ENCODE measurements at regions not wholly inside any gene's neighbourhood (a gene's known extent, or its start where the extent isn't known, plus 50 kb on each side); places are given as distances from the start of the nearest gene placed in this dataset.

- no peak overlapping the region for H2AFZ ChIP-seq (ENCODE audit: low read depth, low read length)
- H3K36me3 ChIP-seq (ENCODE audit: control insufficient read depth in 2 of 2, extremely low read depth in 1 of 2, insufficient read depth in 2 of 2, low read length in 2 of 2), result no peaks in the 10 kb centered on the region
- no peaks in the 10 kb centered on the region for H3K4me1 ChIP-seq (ENCODE audit: control insufficient read depth, extremely low read depth, insufficient read depth, low read length)
- FAIRE-seq (no peak), DNase-seq (ENCODE audit: low read depth, low spot score) (no peak)
- TF ChIP-seq MAX (IDR thresholded peaks at IDR 0.05; ENCODE audit: insufficient read depth, insufficient read length) (no peak), FOS (IDR thresholded peaks at IDR 0.05; ENCODE audit: borderline replicate concordance, insufficient read depth, low read length) (no peak), EZH2 (IDR thresholded peaks at IDR 0.05; ENCODE audit: borderline replicate concordance, low read depth, low read length, severe bottlenecking) (no peak), GATA2 (IDR thresholded peaks at IDR 0.05; ENCODE audit: insufficient read depth, insufficient read length, low read depth, low read length) (no peak), JUN (IDR thresholded peaks at IDR 0.05; ENCODE audit: borderline replicate concordance, insufficient read depth, insufficient read length, low read depth) (no peak), POLR2AphosphoS5 (IDR thresholded peaks at IDR 0.05; ENCODE audit: insufficient read depth, low read depth, low read length) (no peak), MYC (IDR thresholded peaks at IDR 0.05; ENCODE audit: low read depth, low read length) (no peak), POLR2A (IDR thresholded peaks at IDR 0.05; ENCODE audit: low read depth, low read length) (no peak)
- TF ChIP-seq, protein P1, sequence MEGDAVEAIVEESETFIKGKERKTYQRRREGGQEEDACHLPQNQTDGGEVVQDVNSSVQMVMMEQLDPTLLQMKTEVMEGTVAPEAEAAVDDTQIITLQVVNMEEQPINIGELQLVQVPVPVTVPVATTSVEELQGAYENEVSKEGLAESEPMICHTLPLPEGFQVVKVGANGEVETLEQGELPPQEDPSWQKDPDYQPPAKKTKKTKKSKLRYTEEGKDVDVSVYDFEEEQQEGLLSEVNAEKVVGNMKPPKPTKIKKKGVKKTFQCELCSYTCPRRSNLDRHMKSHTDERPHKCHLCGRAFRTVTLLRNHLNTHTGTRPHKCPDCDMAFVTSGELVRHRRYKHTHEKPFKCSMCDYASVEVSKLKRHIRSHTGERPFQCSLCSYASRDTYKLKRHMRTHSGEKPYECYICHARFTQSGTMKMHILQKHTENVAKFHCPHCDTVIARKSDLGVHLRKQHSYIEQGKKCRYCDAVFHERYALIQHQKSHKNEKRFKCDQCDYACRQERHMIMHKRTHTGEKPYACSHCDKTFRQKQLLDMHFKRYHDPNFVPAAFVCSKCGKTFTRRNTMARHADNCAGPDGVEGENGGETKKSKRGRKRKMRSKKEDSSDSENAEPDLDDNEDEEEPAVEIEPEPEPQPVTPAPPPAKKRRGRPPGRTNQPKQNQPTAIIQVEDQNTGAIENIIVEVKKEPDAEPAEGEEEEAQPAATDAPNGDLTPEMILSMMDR (IDR thresholded peaks at IDR 0.05; ENCODE audit: extremely low read depth in 1 of 2, insufficient read depth in 1 of 2, low read depth in 1 of 2, low read length in 2 of 2), result no peak
- H3K4me3 ChIP-seq (replicated peaks in 1 of 3; ENCODE audit: insufficient read depth in 1 of 3, low read depth in 1 of 3, low read length in 3 of 3), result no peak overlapping the region
- no peak overlapping the region for H3K9ac ChIP-seq (replicated peaks; ENCODE audit: extremely low read depth, insufficient read depth, low read length)
- H3K9me3 ChIP-seq (replicated peaks; ENCODE audit: control insufficient read depth, insufficient read depth, low read length), result no peaks in the 10 kb centered on the region
- dilution Hi-C loops (cut with MboI; ENCODE audit: extremely low pct_ligation_motif_present, low sequenced_read_pairs) (no loop called here), intact Hi-C loops (cut with micrococcal nuclease) (no loop called here)
- H3K79me2 ChIP-seq (ENCODE audit: control insufficient read depth, insufficient read depth, low read length), result no peaks in the 10 kb centered on the region
- no peaks in the 10 kb centered on the region for H4K20me1 ChIP-seq (replicated peaks; ENCODE audit: control insufficient read depth, extremely low read depth, insufficient read depth, low read length)
- H3K27me3 ChIP-seq (ENCODE audit: control insufficient read depth in 2 of 2, insufficient read depth in 2 of 2, low read length in 2 of 2), result no peaks in the 10 kb centered on the region
- ChIA-PET POLR2A (no interaction called here), CTCF (no interaction called here)
- no peaks in the 10 kb centered on the region for H3K9me1 ChIP-seq (replicated peaks; ENCODE audit: control insufficient read depth, extremely low read depth, insufficient read depth, low read length)
- no TSS peak for BruUV-seq (replicated peaks)
- no peak overlapping the region for H3K4me2 ChIP-seq (ENCODE audit: insufficient read depth, low read length)
- no peak overlapping the region for H3K27ac ChIP-seq (ENCODE audit: insufficient read depth, low read depth, low read length)
These were observed 1296.9 kb upstream of the SEL1L start for GRCh38 chr14:82830596-82830995.
